H1 (cell line): ENCODE measurements at regions not wholly inside any gene's neighbourhood (a gene's known extent, or its start where the extent isn't known, plus 50 kb on each side); places are given as distances from the start of the nearest gene placed in this dataset.

Experiments used
- CTCF ChIA-PET: fragments of 300-600 bp; sonication (Branson Sonifier 250); formaldehyde crosslinking; loops from one replicate; lab custom pipeline; 2021; ENCODE audit not compliant: partially characterized antibody; lab: Charles Lee
- POLR2A ChIA-PET: fragments of 300-600 bp; sonication (Branson Sonifier 250); formaldehyde crosslinking; loops from one replicate; lab custom pipeline; 2021; ENCODE audit warnings: inconsistent platforms; ENCODE audit not compliant: partially characterized antibody; lab: Charles Lee
- DNase-seq, 2 experiments: peaks; one replicate each; pipeline versions ENCODE4 v3.0.0 to v3.0.0-alpha.2; 2010 to 2022; ENCODE audit warnings: low spot score in 2 of 2, low read depth in 1 of 2, mixed read lengths in 1 of 2
- FAIRE-seq: peaks from 2 replicates; lab custom pipeline; 2011; peaks lifted over from hg19 to GRCh38; lab: Jason Lieb, UNC
- H2AFZ ChIP-seq: 2 replicates; pipeline ENCODE4 v1.8.1; 2012; ENCODE audit warnings: low read length, inconsistent platforms
- H2AK5ac ChIP-seq: 2 replicates; pipeline ENCODE4 v1.6.1; 2013; ENCODE audit warnings: low read depth, low read length
- H2BK120ac ChIP-seq: replicated peaks from 2 replicates; pipeline ENCODE3; 2013; ENCODE audit warnings: low read depth, low read length, inconsistent platforms
- H2BK12ac ChIP-seq: 2 replicates; pipeline ENCODE4 v1.6.1; 2013; ENCODE audit warnings: low read depth, low read length
- H2BK15ac ChIP-seq: 2 replicates; pipeline ENCODE4 v1.6.1; 2013; ENCODE audit warnings: low read length
- H2BK20ac ChIP-seq: 2 replicates; pipeline ENCODE4 v1.6.1; 2013; ENCODE audit warnings: low read length
- H2BK5ac ChIP-seq: 2 replicates; pipeline ENCODE4 v1.6.1; 2013; ENCODE audit warnings: low read depth, low read length
- H3K14ac ChIP-seq: 2 replicates; pipeline ENCODE4 v1.6.1; 2013; ENCODE audit warnings: inconsistent platforms; ENCODE audit not compliant: insufficient read length
- H3K18ac ChIP-seq: 2 replicates; pipeline ENCODE4 v1.6.1; 2013; ENCODE audit warnings: low read length; ENCODE audit errors: extremely low read depth
- H3K23ac ChIP-seq: 2 replicates; pipeline ENCODE4 v1.6.1; 2013; ENCODE audit warnings: inconsistent platforms; ENCODE audit not compliant: insufficient read length
- H3K23me2 ChIP-seq: 2 replicates; pipeline ENCODE4 v1.6.1; 2013; ENCODE audit warnings: low read depth, low read length
- H3K27ac ChIP-seq: 2 replicates; pipeline ENCODE4 v1.6.1; 2011; ENCODE audit warnings: low read depth, low read length, inconsistent platforms
- H3K27me3 ChIP-seq, 4 experiments: replicated peaks in 1 of 4; 1 replicate in 1 of 4; 2 replicates in 3 of 4; pipeline versions ENCODE4 v1.6.1 to v1.8.1; 2011 to 2013; ENCODE audit warnings: low read length in 3 of 4, mild to moderate bottlenecking in 3 of 4, inconsistent platforms in 2 of 4, mixed read lengths in 2 of 4, moderate library complexity in 1 of 4; ENCODE audit not compliant: control insufficient read depth in 3 of 4, insufficient read depth in 3 of 4; ENCODE audit errors: extremely low read depth in 1 of 4
- H3K36me3 ChIP-seq, 4 experiments: 2 replicates each; pipeline versions ENCODE4 v1.6.1 to v1.8.1; 2011 to 2013; ENCODE audit warnings: mild to moderate bottlenecking in 4 of 4, low read length in 3 of 4, moderate library complexity in 2 of 4, control low read depth in 1 of 4, inconsistent platforms in 1 of 4; ENCODE audit not compliant: insufficient read depth in 4 of 4, control insufficient read depth in 2 of 4
- H3K4ac ChIP-seq: replicated peaks from 2 replicates; pipeline ENCODE3; 2013; ENCODE audit warnings: low read length, low read depth, mixed read lengths, inconsistent platforms; ENCODE audit not compliant: insufficient read length
- H3K4me1 ChIP-seq, 4 experiments: replicated peaks in 1 of 4; 1 replicate in 1 of 4; 2 replicates in 3 of 4; pipeline versions ENCODE4 v1.6.1 to v1.8.1; 2011 to 2013; ENCODE audit warnings: low read length in 3 of 4, inconsistent platforms in 2 of 4, mixed read lengths in 1 of 4; ENCODE audit not compliant: insufficient read depth in 4 of 4, control insufficient read depth in 3 of 4
- H3K4me2 ChIP-seq, 2 experiments: 2 replicates each; pipeline versions ENCODE4 v1.6.1 to v1.8.1; 2011 to 2013; ENCODE audit warnings: low read depth in 2 of 2, low read length in 2 of 2, control low read depth in 1 of 2, inconsistent platforms in 1 of 2, mild to moderate bottlenecking in 1 of 2; ENCODE audit not compliant: insufficient read depth in 1 of 2
- H3K4me3 ChIP-seq, 4 experiments: fragments of 200-600, 300-600 bp in 1 of 4; sonication (generic), shearing (Covaris generic), sonication (Bioruptor Twin) in 1 of 4; 2 replicates each; pipeline versions ENCODE4 v1.5.1 to v1.8.1; 2011 to 2016; ENCODE audit warnings: low read length in 4 of 4, low read depth in 3 of 4, control low read depth in 2 of 4, inconsistent platforms in 2 of 4, mild to moderate bottlenecking in 2 of 4, mixed read lengths in 1 of 4, moderate library complexity in 1 of 4; ENCODE audit not compliant: insufficient read depth in 2 of 4; ENCODE audit errors: extremely low read depth in 1 of 4
- H3K56ac ChIP-seq: replicated peaks from 2 replicates; pipeline ENCODE3; 2013; ENCODE audit warnings: low read depth, mild to moderate bottlenecking, mixed read lengths, low read length, inconsistent platforms; ENCODE audit not compliant: insufficient read length
- H3K79me1 ChIP-seq: 2 replicates; pipeline ENCODE4 v1.6.1; 2013; ENCODE audit warnings: low read depth, low read length, control low read depth
- H3K79me2 ChIP-seq, 2 experiments: 2 replicates each; pipeline versions ENCODE4 v1.6.1 to v1.8.1; 2012 to 2013; ENCODE audit warnings: low read length in 2 of 2, mild to moderate bottlenecking in 2 of 2, inconsistent platforms in 1 of 2; ENCODE audit not compliant: insufficient read depth in 2 of 2, control insufficient read depth in 1 of 2
- H3K9ac ChIP-seq, 4 experiments: replicated peaks in 1 of 4; 1 replicate in 1 of 4; 2 replicates in 3 of 4; pipeline versions ENCODE4 v1.6.1 to v1.8.1; 2011 to 2013; ENCODE audit warnings: low read depth in 3 of 4, low read length in 3 of 4, control low read depth in 2 of 4, mild to moderate bottlenecking in 2 of 4, moderate library complexity in 2 of 4, inconsistent platforms in 1 of 4; ENCODE audit errors: extremely low read depth in 1 of 4
- H3K9me3 ChIP-seq, 2 experiments: 2 replicates each; pipeline versions ENCODE4 v1.6.1 to v1.8.1; 2012 to 2013; ENCODE audit warnings: mild to moderate bottlenecking in 2 of 2, moderate library complexity in 2 of 2, control low read depth in 1 of 2, inconsistent platforms in 1 of 2, low read depth in 1 of 2, low read length in 1 of 2, mixed read lengths in 1 of 2; ENCODE audit not compliant: insufficient read depth in 2 of 2
- H4K20me1 ChIP-seq, 2 experiments: replicated peaks in 1 of 2; 2 replicates each; pipeline versions ENCODE3 to v1.8.1; 2011 to 2013; ENCODE audit warnings: inconsistent platforms in 2 of 2, low read length in 2 of 2, mild to moderate bottlenecking in 1 of 2; ENCODE audit not compliant: insufficient read depth in 2 of 2, control insufficient read depth in 1 of 2
- H4K5ac ChIP-seq: 2 replicates; pipeline ENCODE4 v1.6.1; 2013; ENCODE audit warnings: low read length, low read depth, mixed read lengths, inconsistent platforms; ENCODE audit not compliant: insufficient read length
- H4K8ac ChIP-seq: 2 replicates; pipeline ENCODE4 v1.8.0; 2013; ENCODE audit warnings: mild to moderate bottlenecking, moderate library complexity, low read length, inconsistent platforms; ENCODE audit not compliant: insufficient read depth; ENCODE audit errors: extremely low read depth
- H4K91ac ChIP-seq: replicated peaks from 2 replicates; pipeline ENCODE3; 2013; ENCODE audit warnings: low read length, mixed read lengths, inconsistent platforms; ENCODE audit not compliant: insufficient read length
- ATF3 ChIP-seq: IDR thresholded peaks from 2 replicates; pipeline ENCODE4 v1.6.1; 2011; ENCODE audit warnings: low read depth, mild to moderate bottlenecking, low read length; ENCODE audit not compliant: insufficient read depth
- CHD1 ChIP-seq: IDR thresholded peaks from 2 replicates; pipeline ENCODE4 v1.6.1; 2012; ENCODE audit warnings: low read depth, low read length, improper control_type of control experiment
- HDAC2 ChIP-seq, 2 experiments: fragments of 300-600 bp in 1 of 2; sonication (generic) in 1 of 2; IDR thresholded peaks; 2 replicates each; pipeline ENCODE4 v1.6.1; 2011 to 2012; ENCODE audit warnings: low read depth in 2 of 2, low read length in 2 of 2, mild to moderate bottlenecking in 2 of 2, moderate library complexity in 2 of 2, borderline replicate concordance in 1 of 2, inconsistent platforms in 1 of 2
- MAFK ChIP-seq: IDR thresholded peaks from 2 replicates; pipeline ENCODE4 v1.6.1; 2012; ENCODE audit warnings: low read depth, mild to moderate bottlenecking, improper control_type of control experiment, low read length
- POU5F1 ChIP-seq: IDR thresholded peaks from 2 replicates; pipeline ENCODE4 v1.6.1; 2011; ENCODE audit warnings: low read depth, mild to moderate bottlenecking, low read length, moderate library complexity
- RNF2 ChIP-seq: fragments of 200-900, 300-1000 bp; sonication (generic); IDR thresholded peaks from 2 replicates; pipeline ENCODE4 v1.7.1; 2016; ENCODE audit warnings: borderline replicate concordance, low read depth, mild to moderate bottlenecking, antibody characterized with exemption, low read length; ENCODE audit not compliant: poor library complexity, severe bottlenecking; ENCODE audit errors: missing control alignments
- RXRA ChIP-seq: IDR thresholded peaks from 2 replicates; pipeline ENCODE4 v1.6.1; 2011; ENCODE audit warnings: low read depth, mild to moderate bottlenecking, low read length, moderate library complexity; ENCODE audit not compliant: insufficient read depth
- SIRT6 ChIP-seq: IDR thresholded peaks from one replicate; pipeline ENCODE4 v1.7.1; 2012; ENCODE audit warnings: low read length, inconsistent platforms
- whole genome bisulfite sequencing, 2 experiments: shearing (Covaris generic) in 1 of 2; methylation state at CpG; one replicate each; pipeline versions ENCODE4 v1.1.6 to v1.1.7; 2013 to 2015; ENCODE audit warnings: low lambda C conversion rate in 2 of 2, mixed read lengths in 2 of 2, inconsistent platforms in 1 of 2, low coverage in 1 of 2, missing lambda C conversion rate in 1 of 2; ENCODE audit not compliant: insufficient replicate concordance in 2 of 2, insufficient coverage in 1 of 2, insufficient read length in 1 of 2; ENCODE audit errors: extremely low coverage in 1 of 2, missing lambda C conversion rate in 1 of 2; 5-methylcytosine and 5-hydroxymethylcytosine counted together

DNA sequence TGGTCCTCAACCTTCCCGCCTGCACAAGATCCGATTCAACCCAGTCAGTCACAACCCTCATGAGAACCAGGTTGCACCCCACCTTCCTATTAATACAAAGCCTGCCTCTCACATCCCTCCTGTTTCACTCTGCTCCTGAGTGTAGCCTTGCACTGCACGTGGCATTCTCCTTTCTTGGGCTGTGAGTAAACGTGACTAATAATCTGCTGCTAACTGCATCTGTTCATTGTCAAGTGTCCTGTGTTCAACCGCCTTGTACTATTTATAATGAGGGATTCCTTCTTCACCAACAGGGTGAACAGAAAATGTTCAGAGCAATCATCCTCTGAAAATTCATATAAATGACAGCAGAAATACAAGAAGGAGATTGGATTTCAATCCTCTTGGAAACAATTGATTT, 1608.2 kb downstream of the SLITRK5 start:
- Histone ChIP-seq H3K23ac (no peak overlapping the region), H2BK120ac (no peak overlapping the region), H3K27ac (no peak overlapping the region), H2AFZ (peak overlapping the region; percentile 10; the same call in 1 of the 2 replicates), H3K4me1 (no peaks in the 10 kb centered on the region), H3K4ac (no peak overlapping the region), H3K9me3 (no peaks in the 10 kb centered on the region), H3K79me1 (no peaks in the 10 kb centered on the region), H4K20me1 (no peaks in the 10 kb centered on the region), H3K4me2 (no peak overlapping the region), H3K56ac (no peak overlapping the region), H3K18ac (no peak overlapping the region), H2AK5ac (no peak overlapping the region), H4K5ac (no peak overlapping the region), H3K79me2 (no peaks in the 10 kb centered on the region), H3K36me3 (no peaks in the 10 kb centered on the region), H2BK15ac (no peak overlapping the region), H3K4me3 (no peak overlapping the region), H2BK5ac (no peak overlapping the region), H4K91ac (no peak overlapping the region), H2BK20ac (no peak overlapping the region), H3K14ac (no peak overlapping the region), H4K8ac (no peak overlapping the region), H2BK12ac (no peak overlapping the region), H3K27me3 (no peaks in the 10 kb centered on the region), H3K23me2 (no peaks in the 10 kb centered on the region; the same call in 1 of the 2 replicates), H3K9ac (no peak overlapping the region)
- WGBS, 2 experiments: 94% methylated on average over 5 of the region's 5 CpGs; no CpG with 5 or more reads in 1 of the 2 experiments
- CTCF ChIA-PET: no interaction called here
- FAIRE-seq (no peak), DNase-seq (no peak)
- POLR2A ChIA-PET: no interaction called here
- TF ChIP-seq CHD1 (no peak), RNF2 (no peak), MAFK (no peak), ATF3 (no peak), SIRT6 (no peak), HDAC2 (IDR thresholded peaks at IDR 0.05; ENCODE audit: borderline replicate concordance in 1 of 2, low read depth in 2 of 2, low read length in 2 of 2) (no peak), RXRA (no peak), POU5F1 (no peak)
